Osteoblast (primary cell): ENCODE measurements at regions not wholly inside any gene's neighbourhood (a gene's known extent, or its start where the extent isn't known, plus 50 kb on each side); places are given as distances from the start of the nearest gene placed in this dataset.

ENCODE experiments used
- DNase-seq: peaks from one replicate; pipeline ENCODE4 v3.0.0; 2011; ENCODE audit warnings: low spot score, mixed read lengths; ENCODE audit not compliant: insufficient read length; ENCODE audit errors: missing footprints
- H2AFZ ChIP-seq: 2 replicates; pipeline ENCODE4 v1.6.0; 2011; ENCODE audit warnings: mild to moderate bottlenecking, low read length
- H3K27ac ChIP-seq: 2 replicates; pipeline ENCODE4 v1.5.1; 2011; ENCODE audit warnings: mild to moderate bottlenecking, low read depth, low read length, moderate library complexity
- H3K27me3 ChIP-seq: 2 replicates; pipeline ENCODE4 v1.6.0; 2012; ENCODE audit warnings: mild to moderate bottlenecking, control low read depth, inconsistent platforms, low read length, moderate library complexity; ENCODE audit not compliant: insufficient read depth
- H3K36me3 ChIP-seq: 2 replicates; pipeline ENCODE4 v1.5.1; 2011; ENCODE audit warnings: mild to moderate bottlenecking, low read length, control low read depth, moderate library complexity; ENCODE audit not compliant: insufficient read depth
- H3K4me1 ChIP-seq: 2 replicates; pipeline ENCODE4 v1.5.1; 2011; ENCODE audit warnings: mild to moderate bottlenecking, low read length, control low read depth, moderate library complexity; ENCODE audit not compliant: insufficient read depth
- H3K4me2 ChIP-seq: 2 replicates; pipeline ENCODE4 v1.6.0; 2011; ENCODE audit warnings: mild to moderate bottlenecking, low read length; ENCODE audit not compliant: insufficient read depth
- H3K4me3 ChIP-seq: fragments of 200-600 bp; sonication (generic); 3 replicates; pipeline ENCODE4 v1.5.1; 2012; ENCODE audit warnings: mild to moderate bottlenecking, low read length, inconsistent platforms; ENCODE audit not compliant: insufficient read depth
- H3K79me2 ChIP-seq: 2 replicates; pipeline ENCODE4 v1.6.0; 2012; ENCODE audit warnings: mild to moderate bottlenecking, low read length, control low read depth, inconsistent platforms; ENCODE audit not compliant: insufficient read depth
- H3K9me3 ChIP-seq: 2 replicates; pipeline ENCODE4 v1.5.1; 2011; ENCODE audit warnings: low read depth, low read length, control low read depth
- H4K20me1 ChIP-seq: 2 replicates; pipeline ENCODE4 v1.6.0; 2012; ENCODE audit warnings: mild to moderate bottlenecking, low read length, control low read depth; ENCODE audit not compliant: insufficient read depth
- TF ChIP-seq, protein P1 (sequence below): IDR thresholded peaks from 2 replicates; pipeline ENCODE4 v1.5.1; 2011; ENCODE audit warnings: mild to moderate bottlenecking, low read depth, low read length, moderate library complexity; ENCODE audit errors: extremely low read depth

- H3K36me3 ChIP-seq: no peaks in the 10 kb centered on the region
- no peaks in the 10 kb centered on the region for H3K4me1 ChIP-seq
- no peaks in the 10 kb centered on the region for H3K79me2 ChIP-seq
- H3K27me3 ChIP-seq: no peaks in the 10 kb centered on the region
- H3K4me3 ChIP-seq: no peak overlapping the region
- no peak overlapping the region for H2AFZ ChIP-seq
- no peak for DNase-seq
- peaks cover 3% of the 10 kb centered on the region for H3K9me3 ChIP-seq
- no peak overlapping the region for H3K4me2 ChIP-seq
- H3K27ac ChIP-seq: no peak overlapping the region
- TF ChIP-seq, protein P1, sequence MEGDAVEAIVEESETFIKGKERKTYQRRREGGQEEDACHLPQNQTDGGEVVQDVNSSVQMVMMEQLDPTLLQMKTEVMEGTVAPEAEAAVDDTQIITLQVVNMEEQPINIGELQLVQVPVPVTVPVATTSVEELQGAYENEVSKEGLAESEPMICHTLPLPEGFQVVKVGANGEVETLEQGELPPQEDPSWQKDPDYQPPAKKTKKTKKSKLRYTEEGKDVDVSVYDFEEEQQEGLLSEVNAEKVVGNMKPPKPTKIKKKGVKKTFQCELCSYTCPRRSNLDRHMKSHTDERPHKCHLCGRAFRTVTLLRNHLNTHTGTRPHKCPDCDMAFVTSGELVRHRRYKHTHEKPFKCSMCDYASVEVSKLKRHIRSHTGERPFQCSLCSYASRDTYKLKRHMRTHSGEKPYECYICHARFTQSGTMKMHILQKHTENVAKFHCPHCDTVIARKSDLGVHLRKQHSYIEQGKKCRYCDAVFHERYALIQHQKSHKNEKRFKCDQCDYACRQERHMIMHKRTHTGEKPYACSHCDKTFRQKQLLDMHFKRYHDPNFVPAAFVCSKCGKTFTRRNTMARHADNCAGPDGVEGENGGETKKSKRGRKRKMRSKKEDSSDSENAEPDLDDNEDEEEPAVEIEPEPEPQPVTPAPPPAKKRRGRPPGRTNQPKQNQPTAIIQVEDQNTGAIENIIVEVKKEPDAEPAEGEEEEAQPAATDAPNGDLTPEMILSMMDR: no peak
- H4K20me1 ChIP-seq: no peaks in the 10 kb centered on the region
Observed at GRCh38 chr10:107708981-107709380, 544.5 kb upstream of the SORCS1 start.

DNA sequence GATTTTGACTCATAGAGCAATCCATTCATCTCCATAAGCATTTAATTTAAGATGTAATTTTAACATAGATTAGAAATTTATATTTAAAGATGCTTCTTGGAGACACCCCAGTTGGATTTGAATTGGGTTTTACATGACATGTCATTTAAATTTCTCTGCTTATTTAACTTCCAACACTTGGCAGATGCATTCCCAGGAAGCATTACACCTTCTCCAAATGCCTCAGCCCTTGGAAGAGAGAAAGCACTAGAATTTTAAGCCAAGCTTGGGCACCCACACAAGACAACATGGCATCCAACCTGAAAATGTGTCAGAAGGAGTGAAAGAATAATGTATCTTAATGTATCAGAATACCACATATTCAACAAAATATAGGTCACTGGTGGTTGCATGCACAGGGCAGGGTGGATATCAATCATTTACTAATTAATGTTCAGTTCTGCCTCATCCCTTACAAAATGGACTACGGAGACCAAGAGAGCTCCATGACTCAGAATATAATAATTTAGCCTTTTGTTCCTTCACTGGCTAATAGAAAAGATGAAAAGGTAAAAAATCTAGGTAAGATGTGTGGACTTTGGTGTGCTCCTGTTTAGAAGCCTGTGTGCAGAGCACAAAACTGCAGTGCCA is 541.7 kb upstream of the SORCS1 start:
- H2AFZ ChIP-seq: no peak overlapping the region
- H3K27me3 ChIP-seq: no peaks in the 10 kb centered on the region
- H3K9me3 ChIP-seq: peaks cover 3% of the 10 kb centered on the region
- no peaks in the 10 kb centered on the region for H3K4me1 ChIP-seq
- no peaks in the 10 kb centered on the region for H3K36me3 ChIP-seq
- no peak for DNase-seq
- H3K4me2 ChIP-seq: no peak overlapping the region
- no peaks in the 10 kb centered on the region for H4K20me1 ChIP-seq
- TF ChIP-seq, protein P1: no peak
- H3K79me2 ChIP-seq: no peaks in the 10 kb centered on the region
- H3K27ac ChIP-seq: no peak overlapping the region
- no peak overlapping the region for H3K4me3 ChIP-seq

- H3K9me3 ChIP-seq: no peaks in the 10 kb centered on the region
- no peak overlapping the region for H2AFZ ChIP-seq
- H3K4me3 ChIP-seq: no peak overlapping the region
- H3K4me2 ChIP-seq: no peak overlapping the region
- H3K4me1 ChIP-seq: no peaks in the 10 kb centered on the region
- DNase-seq: no peak
- H4K20me1 ChIP-seq: no peaks in the 10 kb centered on the region
- no peaks in the 10 kb centered on the region for H3K27me3 ChIP-seq
- H3K36me3 ChIP-seq: no peaks in the 10 kb centered on the region
- no peaks in the 10 kb centered on the region for H3K79me2 ChIP-seq
- H3K27ac ChIP-seq: no peak overlapping the region
- TF ChIP-seq, protein P1: no peak
Observed at GRCh38 chr10:107701943-107702342, 537.4 kb upstream of the SORCS1 start.

DNA sequence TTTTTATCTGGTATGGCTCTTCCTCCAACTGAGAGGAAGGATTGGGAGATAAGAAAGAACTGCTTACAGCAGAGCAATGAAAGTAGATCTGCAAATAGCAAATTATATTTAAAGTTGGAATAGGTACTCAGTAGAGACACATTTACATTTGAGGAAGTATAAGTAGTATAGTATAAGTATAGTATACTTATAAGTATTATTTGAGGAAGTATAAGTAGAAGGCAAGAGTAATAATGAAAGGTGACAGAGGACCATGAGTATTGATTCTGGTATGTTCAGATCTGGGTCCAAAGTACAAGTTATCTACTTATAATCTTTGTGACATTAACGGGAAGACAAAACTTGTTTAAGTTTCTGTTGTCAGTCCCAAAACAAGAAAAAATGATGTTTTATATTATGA is 527.6 kb upstream of the SORCS1 start:
- H3K9me3 ChIP-seq: peaks cover 4% of the 10 kb centered on the region
- no peaks in the 10 kb centered on the region for H3K79me2 ChIP-seq
- no peak overlapping the region for H2AFZ ChIP-seq
- no peak overlapping the region for H3K27ac ChIP-seq
- no peak for DNase-seq
- TF ChIP-seq, protein P1: no peak
- no peak overlapping the region for H3K4me3 ChIP-seq
- H4K20me1 ChIP-seq: no peaks in the 10 kb centered on the region
- no peaks in the 10 kb centered on the region for H3K36me3 ChIP-seq
- H3K4me1 ChIP-seq: no peaks in the 10 kb centered on the region
- no peak overlapping the region for H3K4me2 ChIP-seq
- no peaks in the 10 kb centered on the region for H3K27me3 ChIP-seq
